ENCODE measurements at regions not wholly inside any gene's neighbourhood (a gene's known extent, or its start where the extent isn't known, plus 50 kb on each side); places are given as distances from the start of the nearest gene placed in this dataset.

GRCh38 chr6:109296452-109296851, 85.8 kb downstream of the CD164 start:
- no peak for TF ChIP-seq CTCF (IDR thresholded peaks at IDR 0.05; ENCODE audit: insufficient read depth, low read depth, low read length, missing control alignments)
- no peak overlapping the region for H3K4me3 ChIP-seq (ENCODE audit: low read depth, low read length)
- no peak for DNase-seq (ENCODE audit: low read depth)

GRCh38 chr6:109295774-109296156, 86.5 kb downstream of the CD164 start:
- no peak for TF ChIP-seq CTCF (IDR thresholded peaks at IDR 0.05; ENCODE audit: insufficient read depth, low read depth, low read length, missing control alignments)
- DNase-seq (ENCODE audit: low read depth): no peak
- no peak overlapping the region for H3K4me3 ChIP-seq (ENCODE audit: low read depth, low read length)

- H3K4me3 ChIP-seq (ENCODE audit: low read depth, low read length): no peak overlapping the region
- no peak for DNase-seq (ENCODE audit: low read depth)
- no peak for TF ChIP-seq CTCF (IDR thresholded peaks at IDR 0.05; ENCODE audit: insufficient read depth, low read depth, low read length, missing control alignments)
Observed at GRCh38 chr6:109295109-109295773, 87.0 kb downstream of the CD164 start.

- no peak overlapping the region for H3K4me3 ChIP-seq (ENCODE audit: low read depth, low read length)
- no peak for DNase-seq (ENCODE audit: low read depth)
- no peak for TF ChIP-seq CTCF (IDR thresholded peaks at IDR 0.05; ENCODE audit: insufficient read depth, low read depth, low read length, missing control alignments)
Observed at GRCh38 chr6:109292983-109293586, 89.2 kb downstream of the CD164 start.

GRCh38 chr6:109292420-109292819, 89.8 kb downstream of the CD164 start:
- no peak overlapping the region for H3K4me3 ChIP-seq (ENCODE audit: low read depth, low read length)
- TF ChIP-seq CTCF (IDR thresholded peaks at IDR 0.05; ENCODE audit: insufficient read depth, low read depth, low read length, missing control alignments): no peak
- DNase-seq (ENCODE audit: low read depth): no peak

- DNase-seq (ENCODE audit: low read depth): no peak
- no peak for TF ChIP-seq CTCF (IDR thresholded peaks at IDR 0.05; ENCODE audit: insufficient read depth, low read depth, low read length, missing control alignments)
- no peak overlapping the region for H3K4me3 ChIP-seq (ENCODE audit: low read depth, low read length)
Observed at GRCh38 chr6:109291902-109292301, 90.4 kb downstream of the CD164 start.

Measured in GM12865 (cell line).